ENCODE measurements at regions not wholly inside any gene's neighbourhood (a gene's known extent, or its start where the extent isn't known, plus 50 kb on each side); places are given as distances from the start of the nearest gene placed in this dataset.
A peak's percentile ranks its signal among the peaks of the same experiment; 100 is the strongest.

DNA sequence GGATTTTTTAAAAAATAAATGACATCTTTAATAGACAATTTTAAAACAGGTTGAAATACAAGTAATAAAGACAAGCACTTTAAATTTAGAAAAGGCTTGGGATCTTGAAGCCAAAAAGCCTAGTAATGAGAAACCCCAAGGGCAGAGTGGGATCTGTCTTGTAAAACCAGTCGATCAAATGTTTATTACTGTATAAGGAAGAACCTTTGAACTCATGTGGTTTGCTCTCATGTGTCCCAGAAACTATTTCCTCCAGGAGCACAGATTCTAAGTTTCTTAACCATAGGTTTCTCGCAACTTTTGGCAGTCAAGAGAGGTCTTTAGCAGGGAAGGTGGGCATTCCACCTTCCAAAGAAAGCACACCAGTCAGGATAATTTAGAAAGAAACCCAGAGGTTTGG, 541.7 kb upstream of the BTBD3 start:
- peaks cover 0 to 4% (median 0%) of the 10 kb centered on the region in 5 donors for H3K9me3 ChIP-seq (ENCODE audit: control insufficient read depth in 5 of 5, low read length in 5 of 5)
- no peak overlapping the region for H3K9ac ChIP-seq (ENCODE audit: low read length in 5 of 5)
- no peak overlapping the region for H3K4me3 ChIP-seq (ENCODE audit: low read depth in 1 of 5, low read length in 5 of 5)
- peaks cover 0 to 11% (median 6%) of the 10 kb centered on the region in 5 donors for H3K4me1 ChIP-seq (ENCODE audit: control insufficient read depth in 5 of 5, insufficient read depth in 5 of 5, low read length in 5 of 5)
- no peak overlapping the region for H3K27ac ChIP-seq (ENCODE audit: low read depth, low read length)
- H3K27me3 ChIP-seq (ENCODE audit: control insufficient read depth in 5 of 5, insufficient read depth in 4 of 5, low read length in 5 of 5): peaks cover 0 to 4% (median 0%) of the 10 kb centered on the region in 5 donors
- H3K36me3 ChIP-seq (ENCODE audit: control insufficient read depth in 5 of 5, insufficient read depth in 5 of 5, low read length in 5 of 5): no peaks in the 10 kb centered on the region

DNA sequence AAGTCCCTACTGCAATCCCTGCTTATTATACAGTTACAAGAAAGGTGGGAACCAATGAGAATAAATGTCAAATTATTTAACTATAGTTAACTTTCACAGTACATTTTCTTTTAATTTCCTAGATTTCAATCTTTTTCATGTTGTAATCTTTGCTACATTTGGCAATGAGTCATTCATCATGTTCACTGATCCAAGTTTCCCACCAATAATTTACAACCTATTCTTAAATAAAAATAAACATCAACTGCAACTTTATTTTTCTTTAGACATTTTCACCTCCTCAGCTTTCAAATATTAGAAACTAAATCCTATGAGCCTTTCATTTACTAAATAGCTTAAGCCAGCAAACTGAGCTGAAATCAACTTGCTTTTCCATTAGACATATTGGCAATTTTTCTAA, 541.3 kb upstream of the BTBD3 start:
- H3K27me3 ChIP-seq (ENCODE audit: control insufficient read depth in 5 of 5, insufficient read depth in 4 of 5, low read length in 5 of 5): peaks cover 0 to 4% (median 0%) of the 10 kb centered on the region in 5 donors
- H3K27ac ChIP-seq (ENCODE audit: low read depth, low read length): no peak overlapping the region
- H3K9ac ChIP-seq (ENCODE audit: low read length in 5 of 5): no peak overlapping the region
- H3K4me1 ChIP-seq (ENCODE audit: control insufficient read depth in 5 of 5, insufficient read depth in 5 of 5, low read length in 5 of 5): peaks cover 0 to 11% (median 6%) of the 10 kb centered on the region in 5 donors
- no peaks in the 10 kb centered on the region for H3K36me3 ChIP-seq (ENCODE audit: control insufficient read depth in 5 of 5, insufficient read depth in 5 of 5, low read length in 5 of 5)
- peaks cover 0 to 5% (median 0%) of the 10 kb centered on the region in 5 donors for H3K9me3 ChIP-seq (ENCODE audit: control insufficient read depth in 5 of 5, low read length in 5 of 5)
- no peak overlapping the region for H3K4me3 ChIP-seq (ENCODE audit: low read depth in 1 of 5, low read length in 5 of 5)

GRCh38 chr20:11376998-11377397, 540.7 kb upstream of the BTBD3 start:
- Histone ChIP-seq H3K9me3 (ENCODE audit: control insufficient read depth in 5 of 5, low read length in 5 of 5) (peaks cover 0 to 5% (median 0%) of the 10 kb centered on the region in 5 donors), H3K36me3 (ENCODE audit: control insufficient read depth in 5 of 5, insufficient read depth in 5 of 5, low read length in 5 of 5) (no peaks in the 10 kb centered on the region), H3K9ac (ENCODE audit: low read length in 5 of 5) (no peak overlapping the region), H3K27me3 (ENCODE audit: control insufficient read depth in 5 of 5, insufficient read depth in 4 of 5, low read length in 5 of 5) (peaks cover 0 to 4% (median 0%) of the 10 kb centered on the region in 5 donors), H3K4me1 (ENCODE audit: control insufficient read depth in 5 of 5, insufficient read depth in 5 of 5, low read length in 5 of 5) (peaks cover 0 to 11% (median 6%) of the 10 kb centered on the region in 5 donors), H3K27ac (ENCODE audit: low read depth, low read length) (no peak overlapping the region), H3K4me3 (ENCODE audit: low read depth in 1 of 5, low read length in 5 of 5) (no peak overlapping the region)

DNA sequence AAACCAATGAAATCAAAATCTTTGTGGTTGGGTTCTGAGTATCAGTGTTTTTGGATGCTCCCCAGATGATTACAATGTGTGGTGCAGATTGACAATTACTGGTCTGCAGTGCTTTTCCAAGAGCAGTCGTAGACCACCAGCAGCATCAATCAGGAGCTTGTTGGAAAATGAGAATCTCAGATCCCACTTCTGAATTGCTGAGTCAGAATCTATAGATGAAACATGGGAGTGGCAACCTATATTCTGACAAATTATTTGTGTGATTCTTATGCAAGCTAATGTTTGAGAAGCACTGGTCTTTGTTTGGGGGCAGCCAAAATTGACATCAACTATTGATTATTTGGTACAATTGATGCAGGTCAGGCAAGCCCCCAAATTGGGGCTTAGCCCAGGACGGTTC, 539.9 kb upstream of the BTBD3 start:
- peaks cover 0 to 11% (median 6%) of the 10 kb centered on the region in 5 donors for H3K4me1 ChIP-seq (ENCODE audit: control insufficient read depth in 5 of 5, insufficient read depth in 5 of 5, low read length in 5 of 5)
- no peak overlapping the region for H3K9ac ChIP-seq (ENCODE audit: low read length in 5 of 5)
- no peak overlapping the region for H3K4me3 ChIP-seq (ENCODE audit: low read depth in 1 of 5, low read length in 5 of 5)
- no peaks in the 10 kb centered on the region for H3K36me3 ChIP-seq (ENCODE audit: control insufficient read depth in 5 of 5, insufficient read depth in 5 of 5, low read length in 5 of 5)
- H3K27me3 ChIP-seq (ENCODE audit: control insufficient read depth in 5 of 5, insufficient read depth in 4 of 5, low read length in 5 of 5): peaks cover 0 to 4% (median 0%) of the 10 kb centered on the region in 5 donors
- no peak overlapping the region for H3K27ac ChIP-seq (ENCODE audit: low read depth, low read length)
- H3K9me3 ChIP-seq (ENCODE audit: control insufficient read depth in 5 of 5, low read length in 5 of 5): peaks cover 0 to 5% (median 0%) of the 10 kb centered on the region in 5 donors

GRCh38 chr20:11378252-11378651, 539.4 kb upstream of the BTBD3 start:
- no peak overlapping the region for H3K4me3 ChIP-seq (ENCODE audit: low read depth in 1 of 5, low read length in 5 of 5)
- H3K27me3 ChIP-seq (ENCODE audit: control insufficient read depth in 5 of 5, insufficient read depth in 4 of 5, low read length in 5 of 5): peaks cover 0 to 4% (median 0%) of the 10 kb centered on the region in 5 donors
- H3K36me3 ChIP-seq (ENCODE audit: control insufficient read depth in 5 of 5, insufficient read depth in 5 of 5, low read length in 5 of 5): no peaks in the 10 kb centered on the region
- H3K9me3 ChIP-seq (ENCODE audit: control insufficient read depth in 5 of 5, low read length in 5 of 5): peaks cover 0 to 5% (median 0%) of the 10 kb centered on the region in 5 donors
- H3K27ac ChIP-seq (ENCODE audit: low read depth, low read length): no peak overlapping the region
- peaks cover 0 to 8% (median 6%) of the 10 kb centered on the region in 5 donors for H3K4me1 ChIP-seq (ENCODE audit: control insufficient read depth in 5 of 5, insufficient read depth in 5 of 5, low read length in 5 of 5)
- no peak overlapping the region for H3K9ac ChIP-seq (ENCODE audit: low read length in 5 of 5)

GRCh38 chr20:11379257-11380011, 538.3 kb upstream of the BTBD3 start:
- H3K4me3 ChIP-seq (ENCODE audit: low read depth in 1 of 5, low read length in 5 of 5): peak overlapping the region in 1 of 5 donors; percentile 15
- peaks cover 0 to 7% (median 4%) of the 10 kb centered on the region in 5 donors for H3K4me1 ChIP-seq (ENCODE audit: control insufficient read depth in 5 of 5, insufficient read depth in 5 of 5, low read length in 5 of 5)
- H3K27ac ChIP-seq (ENCODE audit: low read depth, low read length): no peak overlapping the region
- peaks cover 0 to 4% (median 0%) of the 10 kb centered on the region in 5 donors for H3K27me3 ChIP-seq (ENCODE audit: control insufficient read depth in 5 of 5, insufficient read depth in 4 of 5, low read length in 5 of 5)
- peaks cover 0 to 5% (median 0%) of the 10 kb centered on the region in 5 donors for H3K9me3 ChIP-seq (ENCODE audit: control insufficient read depth in 5 of 5, low read length in 5 of 5)
- no peaks in the 10 kb centered on the region for H3K36me3 ChIP-seq (ENCODE audit: control insufficient read depth in 5 of 5, insufficient read depth in 5 of 5, low read length in 5 of 5)
- no peak overlapping the region for H3K9ac ChIP-seq (ENCODE audit: low read length in 5 of 5)

- Histone ChIP-seq H3K4me3 (ENCODE audit: low read depth in 1 of 5, low read length in 5 of 5) (no peak overlapping the region), H3K36me3 (ENCODE audit: control insufficient read depth in 5 of 5, insufficient read depth in 5 of 5, low read length in 5 of 5) (no peaks in the 10 kb centered on the region), H3K4me1 (ENCODE audit: control insufficient read depth in 5 of 5, insufficient read depth in 5 of 5, low read length in 5 of 5) (peaks cover 0 to 7% (median 4%) of the 10 kb centered on the region in 5 donors), H3K9ac (ENCODE audit: low read length in 5 of 5) (no peak overlapping the region), H3K27ac (ENCODE audit: low read depth, low read length) (no peak overlapping the region), H3K27me3 (ENCODE audit: control insufficient read depth in 5 of 5, insufficient read depth in 4 of 5, low read length in 5 of 5) (peaks cover 0 to 4% (median 0%) of the 10 kb centered on the region in 5 donors), H3K9me3 (ENCODE audit: control insufficient read depth in 5 of 5, low read length in 5 of 5) (peaks cover 0 to 5% (median 0%) of the 10 kb centered on the region in 5 donors)
Measured at GRCh38 chr20:11380283-11380682, 537.4 kb upstream of the BTBD3 start.

GRCh38 chr20:11387189-11387754, 530.4 kb upstream of the BTBD3 start:
- Histone ChIP-seq H3K36me3 (ENCODE audit: control insufficient read depth in 5 of 5, insufficient read depth in 5 of 5, low read length in 5 of 5) (no peaks in the 10 kb centered on the region), H3K4me3 (ENCODE audit: low read depth in 1 of 5, low read length in 5 of 5) (no peak overlapping the region), H3K4me1 (ENCODE audit: control insufficient read depth in 5 of 5, insufficient read depth in 5 of 5, low read length in 5 of 5) (no peaks in the 10 kb centered on the region), H3K9ac (ENCODE audit: low read length in 5 of 5) (no peak overlapping the region), H3K27ac (ENCODE audit: low read depth, low read length) (no peak overlapping the region), H3K9me3 (ENCODE audit: control insufficient read depth in 5 of 5, low read length in 5 of 5) (no peaks in the 10 kb centered on the region), H3K27me3 (ENCODE audit: control insufficient read depth in 5 of 5, insufficient read depth in 4 of 5, low read length in 5 of 5) (no peaks in the 10 kb centered on the region)

DNA sequence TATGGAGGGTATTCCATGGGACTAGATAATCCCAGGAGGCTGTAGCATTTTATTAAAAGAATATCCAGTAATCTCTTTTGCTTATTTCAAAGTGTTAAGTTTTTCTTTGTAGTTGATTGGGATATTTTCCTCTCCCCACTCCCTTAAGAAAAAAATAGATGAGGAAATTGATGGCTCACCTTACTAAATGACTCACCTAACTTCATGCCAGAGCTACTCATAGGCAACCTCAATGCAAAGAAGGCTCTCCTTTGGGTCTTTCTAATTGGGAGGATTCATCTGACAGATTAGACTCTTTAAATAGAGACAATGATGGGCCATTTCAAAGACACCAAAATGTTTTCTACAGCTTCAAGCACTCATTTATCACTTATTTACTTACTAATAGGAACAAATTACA, 528.5 kb upstream of the BTBD3 start:
- no peaks in the 10 kb centered on the region for H3K27me3 ChIP-seq (ENCODE audit: control insufficient read depth in 5 of 5, insufficient read depth in 4 of 5, low read length in 5 of 5)
- no peaks in the 10 kb centered on the region for H3K4me1 ChIP-seq (ENCODE audit: control insufficient read depth in 5 of 5, insufficient read depth in 5 of 5, low read length in 5 of 5)
- H3K4me3 ChIP-seq (ENCODE audit: low read depth in 1 of 5, low read length in 5 of 5): no peak overlapping the region
- no peak overlapping the region for H3K9ac ChIP-seq (ENCODE audit: low read length in 5 of 5)
- no peaks in the 10 kb centered on the region for H3K36me3 ChIP-seq (ENCODE audit: control insufficient read depth in 5 of 5, insufficient read depth in 5 of 5, low read length in 5 of 5)
- H3K27ac ChIP-seq (ENCODE audit: low read depth, low read length): no peak overlapping the region
- no peaks in the 10 kb centered on the region for H3K9me3 ChIP-seq (ENCODE audit: control insufficient read depth in 5 of 5, low read length in 5 of 5)

- no peak overlapping the region for H3K9ac ChIP-seq (ENCODE audit: low read length in 5 of 5)
- no peak overlapping the region for H3K27ac ChIP-seq (ENCODE audit: low read depth, low read length)
- no peak overlapping the region for H3K4me3 ChIP-seq (ENCODE audit: low read depth in 1 of 5, low read length in 5 of 5)
- no peaks in the 10 kb centered on the region for H3K36me3 ChIP-seq (ENCODE audit: control insufficient read depth in 5 of 5, insufficient read depth in 5 of 5, low read length in 5 of 5)
- no peaks in the 10 kb centered on the region for H3K4me1 ChIP-seq (ENCODE audit: control insufficient read depth in 5 of 5, insufficient read depth in 5 of 5, low read length in 5 of 5)
- no peaks in the 10 kb centered on the region for H3K9me3 ChIP-seq (ENCODE audit: control insufficient read depth in 5 of 5, low read length in 5 of 5)
- no peaks in the 10 kb centered on the region for H3K27me3 ChIP-seq (ENCODE audit: control insufficient read depth in 5 of 5, insufficient read depth in 4 of 5, low read length in 5 of 5)
Measured at GRCh38 chr20:11391591-11391990, 526.1 kb upstream of the BTBD3 start.

Measured in subcutaneous abdominal adipose tissue (tissue), 5 donors.